Stimulated activated CD8-positive, alpha-beta memory T cell treated with anti-CD3 and anti-CD28 coated beads, Interleukin-12 subunit alpha, Interleukin-12 subunit beta, amount 100 ng/mL, for 24 hours (primary cell): ENCODE measurements at regions not wholly inside any gene's neighbourhood (a gene's known extent, or its start where the extent isn't known, plus 50 kb on each side); places are given as distances from the start of the nearest gene placed in this dataset.
"Not testable (repeated sequence)": the region's sequence is repeated elsewhere in the genome, so short reads cannot be mapped to it uniquely, and the experiment has no call there.

Experiments
- DNase-seq: peaks from one replicate; pipeline ENCODE4 v3.0.0-alpha.2; 2020; ENCODE audit errors: extremely low read depth

GRCh38 chr6:100228834-100229441 is 234.9 kb upstream of the MCHR2 start:
- DNase-seq: peak; percentile 16

GRCh38 chr6:100228437-100228833 is 234.4 kb upstream of the MCHR2 start:
- DNase-seq: no peak

GRCh38 chr6:100226811-100227210 is 232.8 kb upstream of the MCHR2 start:
- DNase-seq: no peak

DNA sequence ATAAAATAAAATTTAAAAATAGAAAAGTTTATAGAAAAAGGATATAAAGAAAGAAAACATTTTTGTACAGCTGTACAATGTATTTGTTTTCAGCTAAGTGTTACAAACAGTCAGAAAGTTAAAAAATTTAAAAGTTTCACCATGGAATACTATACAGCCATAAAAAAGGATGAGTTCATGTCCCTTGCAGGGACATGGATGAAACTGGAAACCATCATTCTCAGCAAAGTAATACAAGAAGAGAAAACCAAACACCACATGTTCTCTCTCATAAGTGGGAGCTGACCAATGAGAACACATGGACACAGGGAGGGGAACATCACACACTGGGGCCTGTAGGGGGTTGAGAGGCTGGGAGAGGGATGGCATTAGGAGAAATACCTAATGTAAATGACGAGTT is 229.9 kb upstream of the MCHR2 start:
- not testable (repeated sequence) for DNase-seq

DNA sequence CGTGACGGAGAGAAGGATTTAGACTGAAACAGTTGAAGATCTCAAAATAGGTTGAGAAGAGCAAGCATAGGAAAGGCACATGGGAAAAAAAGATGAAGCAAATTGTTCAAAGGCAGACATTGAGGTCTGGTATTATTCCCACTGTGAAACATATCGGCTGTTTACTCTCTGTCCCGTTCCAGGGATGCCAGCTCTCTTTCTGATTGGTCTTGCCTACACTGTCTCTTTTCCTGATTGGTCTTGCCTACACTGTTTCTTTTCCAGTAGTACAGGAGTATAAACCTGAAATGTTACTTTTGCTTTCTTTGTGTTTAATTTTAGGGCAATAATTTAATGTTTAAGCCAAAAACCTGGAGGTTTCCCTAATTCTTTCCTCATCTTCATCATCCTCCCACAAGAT is 226.5 kb upstream of the MCHR2 start:
- DNase-seq: no peak

DNA sequence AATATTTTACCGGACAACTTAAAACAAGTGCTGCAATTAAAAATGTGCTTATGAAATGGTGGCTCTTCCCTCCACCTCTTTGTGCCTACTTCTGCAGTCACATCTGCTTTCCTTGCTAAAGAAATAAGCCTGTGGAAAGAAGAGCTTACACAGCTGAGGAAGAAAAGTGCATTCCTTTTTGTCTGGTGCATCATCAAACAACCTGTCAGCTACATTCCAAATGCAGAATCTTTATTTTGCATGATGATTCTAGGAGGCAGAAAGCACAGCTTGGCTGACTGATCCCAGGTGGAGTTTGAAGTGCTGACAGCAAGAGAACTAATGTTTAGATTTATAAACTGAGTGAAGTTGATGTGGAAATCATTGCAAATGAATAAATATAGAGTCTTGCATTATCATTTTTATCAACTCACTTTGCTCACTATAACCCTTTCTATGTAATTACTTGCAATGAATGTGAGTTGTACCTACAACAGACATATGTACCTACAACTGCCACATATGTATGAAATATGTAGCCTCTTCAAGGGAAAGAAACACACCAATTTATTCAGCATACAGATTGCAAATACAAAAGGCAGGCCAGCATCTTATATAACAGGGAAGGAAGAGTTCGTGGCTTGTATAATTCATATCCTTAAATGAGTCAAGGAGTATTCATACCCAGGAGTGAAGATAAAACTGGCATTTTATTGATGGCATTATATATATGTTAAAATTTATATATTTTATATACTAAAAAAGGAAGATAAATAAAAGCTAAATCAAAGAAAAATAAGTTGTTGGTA is 223.4 kb upstream of the MCHR2 start:
- no peak for DNase-seq

- no peak for DNase-seq
Measured at GRCh38 chr6:100216760-100217159, 222.7 kb upstream of the MCHR2 start.

DNA sequence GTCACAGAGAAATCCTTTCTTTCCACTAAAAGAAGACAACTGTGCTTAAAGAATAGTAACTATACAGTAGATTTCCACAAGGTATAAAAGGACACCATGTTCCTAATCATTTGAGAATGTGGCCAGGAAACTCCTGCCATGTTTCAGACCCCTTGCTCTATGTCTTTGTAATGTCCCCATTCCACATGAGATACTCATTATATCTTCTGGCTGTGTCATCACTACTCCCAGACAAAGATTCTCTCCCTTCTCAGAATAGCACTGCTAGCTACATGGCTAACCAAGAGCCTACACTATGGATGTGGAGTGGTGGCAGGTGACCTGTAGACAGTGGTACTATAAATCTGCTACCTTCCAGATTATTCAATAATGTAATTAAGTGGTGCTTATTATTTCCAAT is 218.1 kb upstream of the MCHR2 start:
- DNase-seq: no peak

GRCh38 chr6:100210137-100211117 is 216.4 kb upstream of the MCHR2 start:
- no peak for DNase-seq

DNA sequence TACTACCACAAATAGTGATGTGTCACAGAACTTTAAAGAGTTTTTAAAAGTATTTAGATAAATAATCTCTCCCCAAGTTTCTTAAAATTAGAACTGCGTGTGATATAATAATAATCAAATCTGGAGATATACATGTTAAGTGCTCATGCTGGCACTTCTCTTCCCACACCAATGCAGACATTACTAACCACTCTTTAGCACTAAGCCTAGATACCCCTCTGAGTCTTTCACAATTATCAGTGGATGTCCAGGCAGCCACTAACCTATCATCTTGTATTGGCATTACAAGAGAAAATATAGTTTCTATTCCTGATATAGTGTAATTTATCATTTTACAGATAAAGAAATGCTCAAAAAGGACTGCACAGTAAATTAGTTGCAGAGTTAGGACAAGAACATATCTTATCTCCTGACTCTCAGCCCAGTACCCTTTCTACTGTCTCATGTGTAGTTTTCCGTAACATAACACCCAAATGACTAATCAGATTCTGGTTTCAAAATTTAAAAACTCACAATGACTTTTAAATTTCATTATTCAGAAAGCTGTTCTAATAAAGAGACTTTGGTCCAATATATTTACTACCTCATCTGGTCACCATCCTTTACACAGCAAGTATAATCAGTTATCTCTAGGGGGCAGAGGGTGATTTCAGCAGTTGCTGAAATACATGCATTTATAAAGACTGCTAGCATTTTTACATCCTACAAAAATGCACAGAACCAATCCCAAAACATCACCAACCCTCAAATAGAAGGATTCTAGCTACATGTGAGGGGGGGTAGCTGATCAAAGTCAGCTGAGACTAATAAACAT is 215.5 kb upstream of the MCHR2 start:
- no peak for DNase-seq

DNA sequence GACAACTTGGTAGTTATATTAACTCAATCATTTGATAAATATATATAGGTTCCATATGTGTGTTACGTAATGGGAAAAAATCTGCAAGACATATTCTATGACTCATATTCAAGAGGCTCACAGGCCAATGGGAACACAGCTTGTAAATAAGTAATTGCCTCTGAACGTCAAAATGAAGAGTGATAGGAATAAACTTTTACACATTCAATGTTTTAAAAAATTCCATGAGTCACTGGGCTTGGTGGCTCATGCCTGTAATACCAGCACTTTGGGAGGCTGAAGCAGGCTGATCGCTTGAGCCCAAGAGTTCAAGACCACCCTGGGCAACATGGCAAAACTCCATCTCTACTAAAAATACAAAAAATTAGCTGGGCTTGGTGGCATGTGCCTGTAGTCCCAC is 209.4 kb upstream of the MCHR2 start:
- DNase-seq: no peak

- DNase-seq: no peak
Measured at GRCh38 chr6:100202417-100203194, 208.6 kb upstream of the MCHR2 start.

GRCh38 chr6:100196214-100196982 is 202.4 kb upstream of the MCHR2 start:
- not testable (repeated sequence) for DNase-seq

GRCh38 chr6:100195244-100195643 is 201.2 kb upstream of the MCHR2 start:
- not testable (repeated sequence) for DNase-seq

GRCh38 chr6:100194535-100194934 is 200.5 kb upstream of the MCHR2 start:
- no peak for DNase-seq

DNA sequence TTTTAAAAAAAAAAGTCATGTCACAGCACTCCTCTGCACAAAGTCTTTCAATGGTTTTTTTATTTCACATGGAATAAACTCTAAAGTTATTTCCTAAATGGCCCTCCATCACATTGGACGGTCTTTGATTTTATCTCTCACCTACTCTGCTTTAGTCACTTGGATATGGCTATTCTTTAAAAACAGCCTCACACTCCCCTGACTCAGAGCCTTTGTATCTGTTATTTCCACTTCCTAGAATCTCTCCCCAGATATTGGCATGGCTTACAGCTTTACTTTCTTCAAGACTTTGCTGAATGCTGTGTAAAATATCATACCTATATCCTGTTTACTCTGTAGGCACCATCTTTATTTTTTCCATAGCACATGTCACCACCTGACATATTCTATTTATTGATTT is 194.7 kb upstream of the MCHR2 start:
- no peak for DNase-seq

GRCh38 chr6:100186552-100186951 is 192.5 kb upstream of the MCHR2 start:
- no peak for DNase-seq

DNA sequence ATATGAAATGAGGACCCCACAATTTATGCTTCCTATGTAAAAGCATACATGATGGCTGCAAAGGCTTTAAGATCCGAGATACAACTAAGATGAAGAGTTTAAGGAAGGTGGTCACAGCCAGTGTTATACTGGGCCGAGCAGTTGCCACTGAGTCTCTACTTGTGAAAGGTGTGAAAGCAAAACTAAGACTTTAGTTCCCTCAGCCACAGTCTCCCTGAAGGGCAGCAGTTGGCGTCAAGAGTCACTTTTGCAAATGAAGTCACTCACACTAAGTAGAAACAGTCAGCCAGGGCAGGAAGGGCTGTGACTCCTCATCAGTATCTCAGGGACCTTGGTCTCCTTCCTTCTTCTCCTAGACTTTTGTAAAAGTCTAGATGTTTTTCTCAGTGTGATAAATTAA is 191.6 kb upstream of the MCHR2 start:
- DNase-seq: no peak

DNA sequence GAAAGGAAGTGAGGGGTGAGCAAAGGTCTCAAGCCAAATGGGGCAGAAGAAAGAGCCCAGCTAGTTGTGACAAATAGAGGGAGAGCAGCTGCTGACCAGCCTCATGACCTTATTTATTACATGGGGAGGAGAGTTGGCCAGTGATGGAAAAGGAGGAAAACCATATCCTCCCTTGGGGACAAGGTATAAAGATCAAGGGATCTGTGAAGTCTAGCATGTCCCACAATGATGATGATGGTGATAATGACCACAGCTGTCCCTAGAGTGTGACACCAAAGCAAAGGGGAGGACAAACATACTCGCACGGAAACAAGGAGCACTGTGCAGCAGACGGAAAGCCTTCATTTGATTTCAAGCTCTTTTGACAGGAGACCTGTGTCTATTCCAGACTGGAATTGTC is 190.4 kb upstream of the MCHR2 start:
- DNase-seq: no peak

DNA sequence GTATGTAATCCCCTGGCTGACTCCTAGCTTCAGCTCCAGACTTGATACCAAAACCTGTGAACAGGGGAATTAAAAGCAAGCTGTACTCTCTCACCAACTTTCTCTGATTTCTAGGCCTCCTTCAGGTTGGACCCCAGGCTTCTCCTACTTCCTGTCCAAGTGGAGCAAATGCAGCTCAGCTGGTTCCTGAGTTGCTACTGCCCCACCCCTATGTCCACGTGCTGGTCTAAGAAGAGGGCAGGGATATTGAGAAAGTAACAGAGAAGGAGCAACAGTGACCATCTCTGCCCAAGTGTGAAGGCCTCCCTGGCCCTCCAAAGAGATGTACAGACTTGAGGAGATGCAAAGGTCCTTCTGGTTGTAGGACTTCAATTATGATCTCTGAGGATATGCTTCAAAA is 188.3 kb upstream of the MCHR2 start:
- no peak for DNase-seq
